NT2/D1 (cell line): ENCODE measurements at regions not wholly inside any gene's neighbourhood (a gene's known extent, or its start where the extent isn't known, plus 50 kb on each side); places are given as distances from the start of the nearest gene placed in this dataset.

Source experiments
- YY1 ChIP-seq: IDR thresholded peaks from 2 replicates; pipeline ENCODE4 v1.6.1; 2011; ENCODE audit not compliant: insufficient read length, insufficient read depth
- ZNF274 ChIP-seq: IDR thresholded peaks from 2 replicates; pipeline ENCODE4 v1.6.1; 2011; ENCODE audit warnings: mild to moderate bottlenecking, low read depth, low read length

DNA sequence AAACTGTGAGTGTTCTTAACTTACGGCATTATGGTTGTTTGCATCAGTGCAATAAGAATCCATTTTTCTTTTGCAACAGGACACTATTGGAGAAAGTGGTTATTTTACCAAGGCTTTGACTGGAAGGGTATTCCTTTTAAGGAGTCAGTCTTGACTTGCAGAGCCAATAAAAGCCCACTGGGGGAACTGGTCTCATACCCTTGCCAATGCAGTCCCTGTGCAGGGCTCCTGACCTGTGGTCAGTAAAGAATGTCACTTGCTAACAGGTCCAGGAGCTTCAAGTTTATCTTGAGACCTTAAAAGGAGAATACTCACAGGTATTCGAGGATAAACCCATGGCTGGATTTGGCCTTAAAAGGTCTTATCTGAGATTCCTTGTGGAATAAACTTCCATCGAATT is 227.8 kb upstream of the GBE1 start:
- TF ChIP-seq YY1 (no peak), ZNF274 (no peak)
